Activated CD8-positive, alpha-beta memory T cell treated with anti-CD3 and anti-CD28 coated beads, Interleukin-2, amount 10 ng/mL, durations not matched to agents 7 days and 5 days (primary cell): ENCODE measurements at regions not wholly inside any gene's neighbourhood (a gene's known extent, or its start where the extent isn't known, plus 50 kb on each side); places are given as distances from the start of the nearest gene placed in this dataset.
"Not testable (repeated sequence)": the region's sequence is repeated elsewhere in the genome, so short reads cannot be mapped to it uniquely, and the experiment has no call there.

Experiments used
- ATAC-seq: fragments of 150-1000 bp; cut with Tn5 transposase; one replicate; pipeline ENCODE4 v1.10.0; 2021; ENCODE audit warnings: moderate library complexity
- CTCF ChIA-PET: fragments of 350-600 bp; sonication (Branson Sonifier 250); formaldehyde crosslinking; loops from one replicate; lab custom pipeline; 2021; ENCODE audit warnings: antibody characterized with exemption; lab: Charles Lee
- DNase-seq: peaks from one replicate; pipeline ENCODE4 v3.0.0-alpha.2; 2020
- H3K27ac Mint-ChIP-seq: one replicate; pipeline ENCODE4 v1.8.0; 2021; ENCODE audit warnings: mild to moderate bottlenecking, mixed read lengths
- H3K27me3 Mint-ChIP-seq: one replicate; pipeline ENCODE4 v1.8.0; 2021; ENCODE audit warnings: mixed read lengths
- H3K36me3 Mint-ChIP-seq: one replicate; pipeline ENCODE4 v1.8.0; 2021; ENCODE audit warnings: mild to moderate bottlenecking, mixed read lengths
- H3K4me1 Mint-ChIP-seq: one replicate; pipeline ENCODE4 v1.8.0; 2021; ENCODE audit warnings: mixed read lengths
- H3K4me3 Mint-ChIP-seq: one replicate; pipeline ENCODE4 v1.8.0; 2021; ENCODE audit warnings: mild to moderate bottlenecking, moderate library complexity, mixed read lengths
- H3K9me3 Mint-ChIP-seq: one replicate; pipeline ENCODE4 v1.8.0; 2022; ENCODE audit warnings: low read depth, mixed read lengths

GRCh38 chr3:82000350-82000749, 238.9 kb upstream of the GBE1 start:
- DNase-seq = no peak
- Mint-ChIP-seq H3K4me1 (no peaks in the 10 kb centered on the region), H3K9me3 (no peaks in the 10 kb centered on the region), H3K27ac (no peak overlapping the region), H3K4me3 (no peak overlapping the region), H3K36me3 (no peaks in the 10 kb centered on the region), H3K27me3 (no peaks in the 10 kb centered on the region)
- no peak for ATAC-seq
- CTCF ChIA-PET = no interaction called here

- DNase-seq = no peak
- no peak overlapping the region for H3K27ac Mint-ChIP-seq
- no peaks in the 10 kb centered on the region for H3K27me3 Mint-ChIP-seq
- H3K4me1 Mint-ChIP-seq = no peaks in the 10 kb centered on the region
- CTCF ChIA-PET = no interaction called here
- no peaks in the 10 kb centered on the region for H3K9me3 Mint-ChIP-seq
- H3K36me3 Mint-ChIP-seq = no peaks in the 10 kb centered on the region
- no peak for ATAC-seq
- no peak overlapping the region for H3K4me3 Mint-ChIP-seq
These were observed 237.5 kb upstream of the GBE1 start for GRCh38 chr3:81998907-81999306.

- H3K36me3 Mint-ChIP-seq = no peaks in the 10 kb centered on the region
- H3K27me3 Mint-ChIP-seq = no peaks in the 10 kb centered on the region
- no peaks in the 10 kb centered on the region for H3K9me3 Mint-ChIP-seq
- DNase-seq (no peak), ATAC-seq (no peak)
- no peak overlapping the region for H3K27ac Mint-ChIP-seq
- CTCF ChIA-PET = no interaction called here
- no peaks in the 10 kb centered on the region for H3K4me1 Mint-ChIP-seq
- H3K4me3 Mint-ChIP-seq = no peak overlapping the region
These were observed 236.8 kb upstream of the GBE1 start for GRCh38 chr3:81998139-81998755.

GRCh38 chr3:81997390-81997789, 235.9 kb upstream of the GBE1 start:
- Mint-ChIP-seq H3K9me3 (no peaks in the 10 kb centered on the region), H3K27me3 (no peaks in the 10 kb centered on the region), H3K4me1 (no peaks in the 10 kb centered on the region), H3K36me3 (no peaks in the 10 kb centered on the region), H3K27ac (no peak overlapping the region), H3K4me3 (no peak overlapping the region)
- ATAC-seq (no peak), DNase-seq (no peak)
- CTCF ChIA-PET = no interaction called here

- H3K36me3 Mint-ChIP-seq = no peaks in the 10 kb centered on the region
- no peak overlapping the region for H3K4me3 Mint-ChIP-seq
- DNase-seq (no peak), ATAC-seq (no peak)
- H3K27me3 Mint-ChIP-seq = no peaks in the 10 kb centered on the region
- no peak overlapping the region for H3K27ac Mint-ChIP-seq
- H3K4me1 Mint-ChIP-seq = no peaks in the 10 kb centered on the region
- CTCF ChIA-PET = no interaction called here
- no peaks in the 10 kb centered on the region for H3K9me3 Mint-ChIP-seq
These were observed 233.9 kb upstream of the GBE1 start for GRCh38 chr3:81995329-81995728.

- Mint-ChIP-seq H3K4me1 (no peaks in the 10 kb centered on the region), H3K9me3 (no peaks in the 10 kb centered on the region), H3K4me3 (no peak overlapping the region), H3K27me3 (no peaks in the 10 kb centered on the region), H3K27ac (no peak overlapping the region), H3K36me3 (no peaks in the 10 kb centered on the region)
- ATAC-seq (no peak), DNase-seq (no peak)
- CTCF ChIA-PET = no interaction called here
These were observed 228.3 kb upstream of the GBE1 start for GRCh38 chr3:81989758-81990157.

- DNase-seq (no peak), ATAC-seq (no peak)
- Mint-ChIP-seq H3K27ac (no peak overlapping the region), H3K9me3 (no peaks in the 10 kb centered on the region), H3K4me1 (no peaks in the 10 kb centered on the region), H3K36me3 (no peaks in the 10 kb centered on the region), H3K4me3 (no peak overlapping the region), H3K27me3 (no peaks in the 10 kb centered on the region)
- CTCF ChIA-PET = no interaction called here
These were observed 227.8 kb upstream of the GBE1 start for GRCh38 chr3:81989274-81989673.

- H3K27me3 Mint-ChIP-seq, H3K36me3 Mint-ChIP-seq, CTCF ChIA-PET, ATAC-seq, H3K27ac Mint-ChIP-seq, H3K9me3 Mint-ChIP-seq, H3K4me1 Mint-ChIP-seq, DNase-seq, H3K4me3 Mint-ChIP-seq: not testable (repeated sequence)
These were observed 226.0 kb upstream of the GBE1 start for GRCh38 chr3:81987412-81987811.

GRCh38 chr3:81985996-81986723, 224.7 kb upstream of the GBE1 start:
- no peaks in the 10 kb centered on the region for H3K36me3 Mint-ChIP-seq
- no peaks in the 10 kb centered on the region for H3K4me1 Mint-ChIP-seq
- no peak overlapping the region for H3K4me3 Mint-ChIP-seq
- DNase-seq = no peak
- no peak for ATAC-seq
- no peaks in the 10 kb centered on the region for H3K27me3 Mint-ChIP-seq
- H3K27ac Mint-ChIP-seq = no peak overlapping the region
- CTCF ChIA-PET = no interaction called here
- H3K9me3 Mint-ChIP-seq = no peaks in the 10 kb centered on the region

- no peaks in the 10 kb centered on the region for H3K9me3 Mint-ChIP-seq
- H3K36me3 Mint-ChIP-seq = no peaks in the 10 kb centered on the region
- no peaks in the 10 kb centered on the region for H3K27me3 Mint-ChIP-seq
- H3K4me1 Mint-ChIP-seq = no peaks in the 10 kb centered on the region
- H3K4me3 Mint-ChIP-seq = no peak overlapping the region
- H3K27ac Mint-ChIP-seq = no peak overlapping the region
- CTCF ChIA-PET = no interaction called here
- ATAC-seq = no peak
- DNase-seq = no peak
These were observed 221.9 kb upstream of the GBE1 start for GRCh38 chr3:81983382-81983781.

GRCh38 chr3:81980596-81981494, 219.4 kb upstream of the GBE1 start:
- DNase-seq (no peak), ATAC-seq (no peak)
- no peak overlapping the region for H3K27ac Mint-ChIP-seq
- H3K9me3 Mint-ChIP-seq = no peaks in the 10 kb centered on the region
- H3K4me1 Mint-ChIP-seq = no peaks in the 10 kb centered on the region
- H3K36me3 Mint-ChIP-seq = no peaks in the 10 kb centered on the region
- CTCF ChIA-PET = no interaction called here
- no peak overlapping the region for H3K4me3 Mint-ChIP-seq
- no peaks in the 10 kb centered on the region for H3K27me3 Mint-ChIP-seq

- no peak for ATAC-seq
- no peak overlapping the region for H3K4me3 Mint-ChIP-seq
- H3K27me3 Mint-ChIP-seq = no peaks in the 10 kb centered on the region
- H3K36me3 Mint-ChIP-seq = no peaks in the 10 kb centered on the region
- no peaks in the 10 kb centered on the region for H3K4me1 Mint-ChIP-seq
- H3K27ac Mint-ChIP-seq = no peak overlapping the region
- no peak for DNase-seq
- CTCF ChIA-PET = no interaction called here
- no peaks in the 10 kb centered on the region for H3K9me3 Mint-ChIP-seq
These were observed 213.3 kb upstream of the GBE1 start for GRCh38 chr3:81974751-81975150.

- H3K4me1 Mint-ChIP-seq = no peaks in the 10 kb centered on the region
- H3K9me3 Mint-ChIP-seq = no peaks in the 10 kb centered on the region
- no peak overlapping the region for H3K27ac Mint-ChIP-seq
- H3K4me3 Mint-ChIP-seq = no peak overlapping the region
- CTCF ChIA-PET = no interaction called here
- H3K36me3 Mint-ChIP-seq = no peaks in the 10 kb centered on the region
- DNase-seq (no peak), ATAC-seq (no peak)
- no peaks in the 10 kb centered on the region for H3K27me3 Mint-ChIP-seq
These were observed 207.2 kb upstream of the GBE1 start for GRCh38 chr3:81968658-81969057.

GRCh38 chr3:81967393-81967792, 205.9 kb upstream of the GBE1 start:
- Mint-ChIP-seq H3K4me3 (no peak overlapping the region), H3K27ac (no peak overlapping the region), H3K36me3 (no peaks in the 10 kb centered on the region), H3K27me3 (no peaks in the 10 kb centered on the region), H3K4me1 (no peaks in the 10 kb centered on the region), H3K9me3 (no peaks in the 10 kb centered on the region)
- no peak for ATAC-seq
- DNase-seq = no peak
- CTCF ChIA-PET = no interaction called here
